GM12892 (cell line): ENCODE measurements at regions not wholly inside any gene's neighbourhood (a gene's known extent, or its start where the extent isn't known, plus 50 kb on each side); places are given as distances from the start of the nearest gene placed in this dataset.

Experiments used
- POLR2A ChIP-seq: IDR thresholded peaks from 2 replicates; pipeline ENCODE4 v1.6.1; 2011; ENCODE audit warnings: low read depth, low read length, control low read depth
- POLR2AphosphoS5 ChIP-seq: IDR thresholded peaks from 2 replicates; pipeline ENCODE4 v1.6.1; 2011; ENCODE audit warnings: low read depth, low read length, control low read depth
- TAF1 ChIP-seq: IDR thresholded peaks from 2 replicates; pipeline ENCODE4 v1.6.1; 2011; ENCODE audit warnings: low read depth, mild to moderate bottlenecking, control low read depth, low read length, borderline replicate concordance

DNA sequence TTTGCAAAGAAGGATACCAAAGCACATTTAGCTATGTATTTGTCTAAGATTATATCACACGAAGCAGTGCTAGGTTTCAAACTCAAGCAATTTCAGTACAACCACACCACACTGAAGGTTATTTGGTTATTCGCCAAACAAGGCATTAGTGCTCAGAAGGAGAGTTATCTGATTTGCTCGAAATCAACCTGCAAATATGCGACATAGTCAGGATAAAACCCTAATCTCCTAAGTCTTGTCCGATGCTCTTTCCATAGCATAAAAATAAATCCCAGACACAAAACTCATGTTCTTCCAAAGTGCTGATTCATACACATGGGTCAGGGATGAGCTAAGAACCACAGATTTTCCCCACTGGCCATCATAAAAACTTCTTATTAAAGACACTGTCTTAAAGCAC lies 1288.0 kb upstream of the SORCS1 start:
- TF ChIP-seq POLR2A, result no peak
- TF ChIP-seq POLR2AphosphoS5, result no peak
- TF ChIP-seq TAF1, result no peak
